GM04504 (cell line): ENCODE measurements at regions not wholly inside any gene's neighbourhood (a gene's known extent, or its start where the extent isn't known, plus 50 kb on each side); places are given as distances from the start of the nearest gene placed in this dataset.

Experiments used
- DNase-seq: peaks from one replicate; pipeline ENCODE4 v3.0.0-alpha.2; 2012; ENCODE audit warnings: low read depth

GRCh38 chr16:73301984-73302383 is 254.1 kb upstream of the ZFHX3 start:
- no peak for DNase-seq

GRCh38 chr16:73299346-73299745 is 251.4 kb upstream of the ZFHX3 start:
- no peak for DNase-seq

- DNase-seq = no peak
Measured at GRCh38 chr16:73298562-73298961, 250.6 kb upstream of the ZFHX3 start.

- DNase-seq = no peak
Measured at GRCh38 chr16:73290258-73290657, 242.3 kb upstream of the ZFHX3 start.

- no peak for DNase-seq
Measured at GRCh38 chr16:73289232-73289631, 241.3 kb upstream of the ZFHX3 start.

GRCh38 chr16:73288520-73288919 is 240.6 kb upstream of the ZFHX3 start:
- no peak for DNase-seq

GRCh38 chr16:73287859-73288405 is 240.0 kb upstream of the ZFHX3 start:
- DNase-seq = no peak

- DNase-seq = no peak
Measured at GRCh38 chr16:73286346-73287267, 238.7 kb upstream of the ZFHX3 start.

GRCh38 chr16:73285436-73286201 is 237.7 kb upstream of the ZFHX3 start:
- no peak for DNase-seq

GRCh38 chr16:73280388-73280787 is 232.5 kb upstream of the ZFHX3 start:
- no peak for DNase-seq

- DNase-seq = no peak
Measured at GRCh38 chr16:73279451-73279850, 231.5 kb upstream of the ZFHX3 start.

- DNase-seq = no peak
Measured at GRCh38 chr16:73277071-73277470, 229.1 kb upstream of the ZFHX3 start.

- DNase-seq = no peak
Measured at GRCh38 chr16:73275448-73275847, 227.5 kb upstream of the ZFHX3 start.

- no peak for DNase-seq
Measured at GRCh38 chr16:73275024-73275423, 227.1 kb upstream of the ZFHX3 start.

- no peak for DNase-seq
Measured at GRCh38 chr16:73274140-73274539, 226.2 kb upstream of the ZFHX3 start.

GRCh38 chr16:73268366-73268993 is 220.6 kb upstream of the ZFHX3 start:
- DNase-seq = peak; percentile 3

- no peak for DNase-seq
Measured at GRCh38 chr16:73265935-73266334, 218.0 kb upstream of the ZFHX3 start.

GRCh38 chr16:73265124-73265837 is 217.4 kb upstream of the ZFHX3 start:
- no peak for DNase-seq

- DNase-seq = no peak
Measured at GRCh38 chr16:73262931-73263330, 215.0 kb upstream of the ZFHX3 start.

GRCh38 chr16:73255031-73255430 is 207.1 kb upstream of the ZFHX3 start:
- no peak for DNase-seq

- no peak for DNase-seq
Measured at GRCh38 chr16:73253922-73254480, 206.1 kb upstream of the ZFHX3 start.
